WTC11 (cell line): ENCODE measurements at regions not wholly inside any gene's neighbourhood (a gene's known extent, or its start where the extent isn't known, plus 50 kb on each side); places are given as distances from the start of the nearest gene placed in this dataset.

ENCODE experiments used
- ATAC-seq: fragments of 200-7000 bp; cut with Tn5 transposase; 2 replicates; pipeline ENCODE4 v1.10.0; 2021; ENCODE audit warnings: mild to moderate bottlenecking, moderate library complexity
- CTCF ChIA-PET: fragments of 300-600 bp; sonication (Branson Sonifier 250); formaldehyde crosslinking; loops from one replicate; lab custom pipeline; 2021; ENCODE audit warnings: antibody characterized with exemption; lab: Charles Lee
- POLR2A ChIA-PET: fragments of 350-600 bp; sonication (Branson Sonifier 250); formaldehyde crosslinking; loops from one replicate; lab custom pipeline; 2021; ENCODE audit warnings: antibody characterized with exemption; lab: Charles Lee
- DNase-seq: peaks from one replicate; pipeline ENCODE4 v3.0.0; 2021; ENCODE audit warnings: low spot score
- H3K27ac Mint-ChIP-seq: 2 replicates; pipeline ENCODE4 v1.8.0; 2021; ENCODE audit warnings: mixed read lengths
- H3K27me3 Mint-ChIP-seq: 2 replicates; pipeline ENCODE4 v1.8.0; 2021; ENCODE audit warnings: low read depth, mild to moderate bottlenecking, moderate library complexity, mixed read lengths
- H3K36me3 Mint-ChIP-seq: 2 replicates; pipeline ENCODE4 v1.8.0; 2021; ENCODE audit warnings: mixed read lengths
- H3K4me1 Mint-ChIP-seq: 2 replicates; pipeline ENCODE4 v1.8.0; 2022; ENCODE audit warnings: mixed read lengths
- H3K4me3 Mint-ChIP-seq: 2 replicates; pipeline ENCODE4 v1.8.0; 2021; ENCODE audit warnings: mild to moderate bottlenecking, moderate library complexity, mixed read lengths
- H3K9me3 Mint-ChIP-seq: 2 replicates; pipeline ENCODE4 v1.8.0; 2021; ENCODE audit warnings: mixed read lengths
- ESRRA ChIP-seq: sonication (generic); formaldehyde crosslinking; IDR thresholded peaks from 2 replicates; pipeline ENCODE4 v1.8.1; 2022; ENCODE audit warnings: mild to moderate bottlenecking, missing genetic modification reagents, borderline replicate concordance
- FOXK1 ChIP-seq: sonication (generic); formaldehyde crosslinking; IDR thresholded peaks from 2 replicates; pipeline ENCODE4 v1.8.0; 2022; ENCODE audit warnings: mild to moderate bottlenecking, moderate library complexity, missing genetic modification reagents
- NR3C1 ChIP-seq: sonication (generic); formaldehyde crosslinking; conservative IDR thresholded peaks from 2 replicates; pipeline ENCODE4 v1.8.1; 2023; ENCODE audit warnings: low read depth, mild to moderate bottlenecking, missing genetic modification reagents
- ZNF121 ChIP-seq: sonication (generic); formaldehyde crosslinking; IDR thresholded peaks from 2 replicates; pipeline ENCODE4 v1.8.0; 2023; ENCODE audit warnings: missing genetic modification reagents
- ZNF138 ChIP-seq: sonication (generic); formaldehyde crosslinking; conservative IDR thresholded peaks from 2 replicates; pipeline ENCODE4 v1.8.1; 2022; ENCODE audit warnings: mild to moderate bottlenecking, moderate library complexity, missing genetic modification reagents
- ZNF232 ChIP-seq: sonication (generic); formaldehyde crosslinking; IDR thresholded peaks from 2 replicates; pipeline ENCODE4 v1.8.0; 2022; ENCODE audit warnings: mild to moderate bottlenecking, missing genetic modification reagents
- TF ChIP-seq, protein P1 (sequence below): sonication (generic); formaldehyde crosslinking; IDR thresholded peaks from 2 replicates; pipeline ENCODE4 v1.8.1; 2023; ENCODE audit warnings: mild to moderate bottlenecking, missing genetic modification reagents
- TF ChIP-seq, protein P2 (sequence below): sonication (generic); formaldehyde crosslinking; IDR thresholded peaks from 2 replicates; pipeline ENCODE4 v1.8.0; 2022; ENCODE audit warnings: mild to moderate bottlenecking, missing genetic modification reagents
- TF ChIP-seq, protein P3 (sequence below): sonication (generic); formaldehyde crosslinking; IDR thresholded peaks from 2 replicates; pipeline ENCODE4 v1.8.0; 2022; ENCODE audit warnings: mild to moderate bottlenecking, missing genetic modification reagents
- TF ChIP-seq, protein P4 (sequence below): fragments of 250-450 bp; sonication (Bioruptor Pico); IDR thresholded peaks from 2 replicates; pipeline ENCODE4 v1.9.0; 2021; ENCODE audit warnings: mild to moderate bottlenecking
- TF ChIP-seq, protein P5 (sequence below): sonication (generic); formaldehyde crosslinking; IDR thresholded peaks from 2 replicates; pipeline ENCODE4 v1.8.1; 2022; ENCODE audit warnings: mild to moderate bottlenecking, moderate library complexity, missing genetic modification reagents
- TF ChIP-seq, protein P6 (sequence below): sonication (generic); formaldehyde crosslinking; IDR thresholded peaks from 2 replicates; pipeline ENCODE4 v1.8.0; 2023; ENCODE audit warnings: mild to moderate bottlenecking, missing genetic modification reagents
- TF ChIP-seq, protein P7 (sequence below): sonication (generic); formaldehyde crosslinking; IDR thresholded peaks from 2 replicates; pipeline ENCODE4 v1.8.1; 2023; ENCODE audit warnings: mild to moderate bottlenecking, missing genetic modification reagents, moderate library complexity

DNA sequence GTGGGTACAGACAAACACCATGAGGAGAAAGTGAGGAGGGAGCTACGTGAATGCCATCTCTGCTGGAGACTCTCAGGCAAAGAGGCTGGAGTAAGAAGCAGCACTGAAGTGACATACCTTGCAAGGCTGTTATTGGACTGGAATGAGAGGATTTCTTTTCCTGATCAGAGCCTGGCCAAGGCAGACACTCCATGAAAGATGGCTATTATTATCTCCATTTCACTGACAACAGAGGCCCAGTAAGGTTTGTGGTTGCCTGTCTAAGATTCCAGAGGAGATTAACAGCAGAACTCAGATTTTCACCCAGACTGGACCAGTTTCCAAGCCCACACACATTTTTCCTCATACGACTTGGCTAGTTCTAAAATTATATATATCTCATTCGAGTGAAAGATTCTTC lies 162.0 kb upstream of the EOLA2 start (continued):
- TF ChIP-seq, protein P1, sequence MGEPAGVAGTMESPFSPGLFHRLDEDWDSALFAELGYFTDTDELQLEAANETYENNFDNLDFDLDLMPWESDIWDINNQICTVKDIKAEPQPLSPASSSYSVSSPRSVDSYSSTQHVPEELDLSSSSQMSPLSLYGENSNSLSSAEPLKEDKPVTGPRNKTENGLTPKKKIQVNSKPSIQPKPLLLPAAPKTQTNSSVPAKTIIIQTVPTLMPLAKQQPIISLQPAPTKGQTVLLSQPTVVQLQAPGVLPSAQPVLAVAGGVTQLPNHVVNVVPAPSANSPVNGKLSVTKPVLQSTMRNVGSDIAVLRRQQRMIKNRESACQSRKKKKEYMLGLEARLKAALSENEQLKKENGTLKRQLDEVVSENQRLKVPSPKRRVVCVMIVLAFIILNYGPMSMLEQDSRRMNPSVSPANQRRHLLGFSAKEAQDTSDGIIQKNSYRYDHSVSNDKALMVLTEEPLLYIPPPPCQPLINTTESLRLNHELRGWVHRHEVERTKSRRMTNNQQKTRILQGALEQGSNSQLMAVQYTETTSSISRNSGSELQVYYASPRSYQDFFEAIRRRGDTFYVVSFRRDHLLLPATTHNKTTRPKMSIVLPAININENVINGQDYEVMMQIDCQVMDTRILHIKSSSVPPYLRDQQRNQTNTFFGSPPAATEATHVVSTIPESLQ (CRISPR knock-in tag), result no peak
- TF ChIP-seq NR3C1 (CRISPR knock-in tag), result no peak
- TF ChIP-seq, protein P2, sequence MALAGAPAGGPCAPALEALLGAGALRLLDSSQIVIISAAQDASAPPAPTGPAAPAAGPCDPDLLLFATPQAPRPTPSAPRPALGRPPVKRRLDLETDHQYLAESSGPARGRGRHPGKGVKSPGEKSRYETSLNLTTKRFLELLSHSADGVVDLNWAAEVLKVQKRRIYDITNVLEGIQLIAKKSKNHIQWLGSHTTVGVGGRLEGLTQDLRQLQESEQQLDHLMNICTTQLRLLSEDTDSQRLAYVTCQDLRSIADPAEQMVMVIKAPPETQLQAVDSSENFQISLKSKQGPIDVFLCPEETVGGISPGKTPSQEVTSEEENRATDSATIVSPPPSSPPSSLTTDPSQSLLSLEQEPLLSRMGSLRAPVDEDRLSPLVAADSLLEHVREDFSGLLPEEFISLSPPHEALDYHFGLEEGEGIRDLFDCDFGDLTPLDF, result no peak
- TF ChIP-seq, all 79 proteins: peak for 0

DNA sequence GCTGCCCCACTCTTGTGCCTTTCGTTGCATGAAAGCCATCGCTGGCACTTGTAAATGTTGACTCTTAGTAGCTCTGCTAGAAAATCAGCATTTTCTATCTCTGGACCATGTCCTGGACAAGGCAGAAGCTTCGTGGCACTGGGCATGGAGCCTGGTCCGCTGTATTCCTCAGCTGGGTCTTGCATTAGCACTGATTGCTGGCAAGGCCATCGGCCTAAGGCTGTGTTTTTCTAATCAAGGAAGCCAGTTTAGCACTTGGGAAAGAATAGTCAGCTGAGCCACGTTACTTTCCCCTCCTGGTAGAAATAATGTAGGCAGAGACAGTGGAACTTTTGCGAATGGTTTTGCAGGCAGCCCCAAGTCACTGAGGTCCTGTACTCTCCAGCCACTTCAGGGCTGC lies 180.2 kb upstream of the EOLA2 start:
- TF ChIP-seq, protein P3, sequence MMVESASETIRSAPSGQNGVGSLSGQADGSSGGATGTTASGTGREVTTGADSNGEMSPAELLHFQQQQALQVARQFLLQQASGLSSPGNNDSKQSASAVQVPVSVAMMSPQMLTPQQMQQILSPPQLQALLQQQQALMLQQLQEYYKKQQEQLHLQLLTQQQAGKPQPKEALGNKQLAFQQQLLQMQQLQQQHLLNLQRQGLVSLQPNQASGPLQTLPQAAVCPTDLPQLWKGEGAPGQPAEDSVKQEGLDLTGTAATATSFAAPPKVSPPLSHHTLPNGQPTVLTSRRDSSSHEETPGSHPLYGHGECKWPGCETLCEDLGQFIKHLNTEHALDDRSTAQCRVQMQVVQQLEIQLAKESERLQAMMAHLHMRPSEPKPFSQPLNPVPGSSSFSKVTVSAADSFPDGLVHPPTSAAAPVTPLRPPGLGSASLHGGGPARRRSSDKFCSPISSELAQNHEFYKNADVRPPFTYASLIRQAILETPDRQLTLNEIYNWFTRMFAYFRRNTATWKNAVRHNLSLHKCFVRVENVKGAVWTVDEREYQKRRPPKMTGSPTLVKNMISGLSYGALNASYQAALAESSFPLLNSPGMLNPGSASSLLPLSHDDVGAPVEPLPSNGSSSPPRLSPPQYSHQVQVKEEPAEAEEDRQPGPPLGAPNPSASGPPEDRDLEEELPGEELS (CRISPR knock-in tag), result no peak
- TF ChIP-seq ZNF232 (CRISPR knock-in tag) (no peak), ZNF121 (CRISPR knock-in tag) (no peak), FOXK1 (CRISPR knock-in tag) (no peak), ESRRA (CRISPR knock-in tag) (no peak), ZNF138 (no peak)
- TF ChIP-seq, protein P4, sequence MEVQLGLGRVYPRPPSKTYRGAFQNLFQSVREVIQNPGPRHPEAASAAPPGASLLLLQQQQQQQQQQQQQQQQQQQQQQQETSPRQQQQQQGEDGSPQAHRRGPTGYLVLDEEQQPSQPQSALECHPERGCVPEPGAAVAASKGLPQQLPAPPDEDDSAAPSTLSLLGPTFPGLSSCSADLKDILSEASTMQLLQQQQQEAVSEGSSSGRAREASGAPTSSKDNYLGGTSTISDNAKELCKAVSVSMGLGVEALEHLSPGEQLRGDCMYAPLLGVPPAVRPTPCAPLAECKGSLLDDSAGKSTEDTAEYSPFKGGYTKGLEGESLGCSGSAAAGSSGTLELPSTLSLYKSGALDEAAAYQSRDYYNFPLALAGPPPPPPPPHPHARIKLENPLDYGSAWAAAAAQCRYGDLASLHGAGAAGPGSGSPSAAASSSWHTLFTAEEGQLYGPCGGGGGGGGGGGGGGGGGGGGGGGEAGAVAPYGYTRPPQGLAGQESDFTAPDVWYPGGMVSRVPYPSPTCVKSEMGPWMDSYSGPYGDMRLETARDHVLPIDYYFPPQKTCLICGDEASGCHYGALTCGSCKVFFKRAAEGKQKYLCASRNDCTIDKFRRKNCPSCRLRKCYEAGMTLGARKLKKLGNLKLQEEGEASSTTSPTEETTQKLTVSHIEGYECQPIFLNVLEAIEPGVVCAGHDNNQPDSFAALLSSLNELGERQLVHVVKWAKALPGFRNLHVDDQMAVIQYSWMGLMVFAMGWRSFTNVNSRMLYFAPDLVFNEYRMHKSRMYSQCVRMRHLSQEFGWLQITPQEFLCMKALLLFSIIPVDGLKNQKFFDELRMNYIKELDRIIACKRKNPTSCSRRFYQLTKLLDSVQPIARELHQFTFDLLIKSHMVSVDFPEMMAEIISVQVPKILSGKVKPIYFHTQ (CRISPR knock-in tag), result no peak
- TF ChIP-seq, protein P5, sequence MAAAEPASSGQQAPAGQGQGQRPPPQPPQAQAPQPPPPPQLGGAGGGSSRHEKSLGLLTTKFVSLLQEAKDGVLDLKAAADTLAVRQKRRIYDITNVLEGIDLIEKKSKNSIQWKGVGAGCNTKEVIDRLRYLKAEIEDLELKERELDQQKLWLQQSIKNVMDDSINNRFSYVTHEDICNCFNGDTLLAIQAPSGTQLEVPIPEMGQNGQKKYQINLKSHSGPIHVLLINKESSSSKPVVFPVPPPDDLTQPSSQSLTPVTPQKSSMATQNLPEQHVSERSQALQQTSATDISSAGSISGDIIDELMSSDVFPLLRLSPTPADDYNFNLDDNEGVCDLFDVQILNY (CRISPR knock-in tag), result no peak
- TF ChIP-seq, protein P6, sequence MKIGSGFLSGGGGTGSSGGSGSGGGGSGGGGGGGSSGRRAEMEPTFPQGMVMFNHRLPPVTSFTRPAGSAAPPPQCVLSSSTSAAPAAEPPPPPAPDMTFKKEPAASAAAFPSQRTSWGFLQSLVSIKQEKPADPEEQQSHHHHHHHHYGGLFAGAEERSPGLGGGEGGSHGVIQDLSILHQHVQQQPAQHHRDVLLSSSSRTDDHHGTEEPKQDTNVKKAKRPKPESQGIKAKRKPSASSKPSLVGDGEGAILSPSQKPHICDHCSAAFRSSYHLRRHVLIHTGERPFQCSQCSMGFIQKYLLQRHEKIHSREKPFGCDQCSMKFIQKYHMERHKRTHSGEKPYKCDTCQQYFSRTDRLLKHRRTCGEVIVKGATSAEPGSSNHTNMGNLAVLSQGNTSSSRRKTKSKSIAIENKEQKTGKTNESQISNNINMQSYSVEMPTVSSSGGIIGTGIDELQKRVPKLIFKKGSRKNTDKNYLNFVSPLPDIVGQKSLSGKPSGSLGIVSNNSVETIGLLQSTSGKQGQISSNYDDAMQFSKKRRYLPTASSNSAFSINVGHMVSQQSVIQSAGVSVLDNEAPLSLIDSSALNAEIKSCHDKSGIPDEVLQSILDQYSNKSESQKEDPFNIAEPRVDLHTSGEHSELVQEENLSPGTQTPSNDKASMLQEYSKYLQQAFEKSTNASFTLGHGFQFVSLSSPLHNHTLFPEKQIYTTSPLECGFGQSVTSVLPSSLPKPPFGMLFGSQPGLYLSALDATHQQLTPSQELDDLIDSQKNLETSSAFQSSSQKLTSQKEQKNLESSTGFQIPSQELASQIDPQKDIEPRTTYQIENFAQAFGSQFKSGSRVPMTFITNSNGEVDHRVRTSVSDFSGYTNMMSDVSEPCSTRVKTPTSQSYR (CRISPR knock-in tag), result no peak
- TF ChIP-seq, protein P1 (CRISPR knock-in tag), result no peak
- TF ChIP-seq, protein P7, sequence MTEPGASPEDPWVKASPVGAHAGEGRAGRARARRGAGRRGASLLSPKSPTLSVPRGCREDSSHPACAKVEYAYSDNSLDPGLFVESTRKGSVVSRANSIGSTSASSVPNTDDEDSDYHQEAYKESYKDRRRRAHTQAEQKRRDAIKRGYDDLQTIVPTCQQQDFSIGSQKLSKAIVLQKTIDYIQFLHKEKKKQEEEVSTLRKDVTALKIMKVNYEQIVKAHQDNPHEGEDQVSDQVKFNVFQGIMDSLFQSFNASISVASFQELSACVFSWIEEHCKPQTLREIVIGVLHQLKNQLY (CRISPR knock-in tag), result no peak
- TF ChIP-seq, protein P2, result no peak
- ATAC-seq (no peak), DNase-seq (no peak)
- H3K4me3 Mint-ChIP-seq, result no peak overlapping the region
- H3K27ac Mint-ChIP-seq, result no peak overlapping the region
- ChIA-PET CTCF (no interaction called here), POLR2A (no interaction called here)
- no peaks in the 10 kb centered on the region for H3K36me3 Mint-ChIP-seq
- no peaks in the 10 kb centered on the region for H3K4me1 Mint-ChIP-seq
- H3K9me3 Mint-ChIP-seq, result no peaks in the 10 kb centered on the region
- H3K27me3 Mint-ChIP-seq, result no peaks in the 10 kb centered on the region
